Kidney epithelial cell (primary cell): ENCODE measurements at regions not wholly inside any gene's neighbourhood (a gene's known extent, or its start where the extent isn't known, plus 50 kb on each side); places are given as distances from the start of the nearest gene placed in this dataset.
"Not testable (repeated sequence)": the region's sequence is repeated elsewhere in the genome, so short reads cannot be mapped to it uniquely, and the experiment has no call there.

Source experiments
- DNase-seq: peaks from one replicate; pipeline ENCODE4 v3.0.0-alpha.2; 2010; ENCODE audit warnings: low read depth
- H3K27me3 ChIP-seq: 2 replicates; pipeline ENCODE4 v1.6.0; 2011; ENCODE audit warnings: low read length; ENCODE audit not compliant: control insufficient read depth, insufficient read depth
- H3K36me3 ChIP-seq: 2 replicates; pipeline ENCODE4 v1.5.1; 2011; ENCODE audit warnings: low read length; ENCODE audit not compliant: control insufficient read depth, insufficient read depth
- H3K4me3 ChIP-seq: 2 replicates; pipeline ENCODE4 v1.5.1; 2011; ENCODE audit warnings: low read depth, mild to moderate bottlenecking, control low read depth, low read length
- CTCF ChIP-seq: IDR thresholded peaks from 2 replicates; pipeline ENCODE4 v1.5.1; 2011; ENCODE audit warnings: mild to moderate bottlenecking, moderate library complexity, low read length, control low read depth, inconsistent platforms; ENCODE audit not compliant: insufficient read depth, poor library complexity, severe bottlenecking

- DNase-seq = no peak
- no peaks in the 10 kb centered on the region for H3K27me3 ChIP-seq
- no peak for TF ChIP-seq CTCF
- no peaks in the 10 kb centered on the region for H3K36me3 ChIP-seq
- H3K4me3 ChIP-seq = no peak overlapping the region
Observed at GRCh38 chr6:19609972-19610641, 227.1 kb upstream of the ID4 start.

- H3K36me3 ChIP-seq, H3K4me3 ChIP-seq, H3K27me3 ChIP-seq, DNase-seq: not testable (repeated sequence)
Observed at GRCh38 chr6:19612672-19613466, 224.3 kb upstream of the ID4 start.

- Histone ChIP-seq H3K4me3 (no peak overlapping the region), H3K27me3 (no peaks in the 10 kb centered on the region), H3K36me3 (no peaks in the 10 kb centered on the region)
- TF ChIP-seq CTCF = no peak
- DNase-seq = no peak
Observed at GRCh38 chr6:19613678-19614077, 223.5 kb upstream of the ID4 start.

- TF ChIP-seq CTCF = no peak
- DNase-seq = no peak
- Histone ChIP-seq H3K4me3 (no peak overlapping the region), H3K36me3 (no peaks in the 10 kb centered on the region), H3K27me3 (no peaks in the 10 kb centered on the region)
Observed at GRCh38 chr6:19616022-19616421, 221.1 kb upstream of the ID4 start.

- TF ChIP-seq CTCF = no peak
- no peaks in the 10 kb centered on the region for H3K27me3 ChIP-seq
- H3K36me3 ChIP-seq = no peaks in the 10 kb centered on the region
- H3K4me3 ChIP-seq = no peak overlapping the region
- DNase-seq = no peak
Observed at GRCh38 chr6:19632230-19632629, 204.9 kb upstream of the ID4 start.

GRCh38 chr6:19632786-19633185, 204.4 kb upstream of the ID4 start:
- DNase-seq = no peak
- H3K36me3 ChIP-seq = no peaks in the 10 kb centered on the region
- no peak for TF ChIP-seq CTCF
- H3K27me3 ChIP-seq = no peaks in the 10 kb centered on the region
- H3K4me3 ChIP-seq = no peak overlapping the region
